Left colon (tissue), 2 donors: ENCODE measurements at regions not wholly inside any gene's neighbourhood (a gene's known extent, or its start where the extent isn't known, plus 50 kb on each side); places are given as distances from the start of the nearest gene placed in this dataset.
A peak's percentile ranks its signal among the peaks of the same experiment; 100 is the strongest.

Experiments used
- ATAC-seq: fragments of 200-7000 bp; cut with Tn5 transposase; one replicate; pipeline ENCODE4 v1.9.1; 2020; ENCODE audit warnings: mild to moderate bottlenecking, moderate library complexity
- DNase-seq, 2 donors: peaks; one replicate each; pipeline ENCODE4 v3.0.0-alpha.2; 2020
- intact Hi-C, 2 donors: fragments of 100-400 bp; cut with DNase I in 1 of 2; cut with micrococcal nuclease in 1 of 2; formaldehyde crosslinking; loops; one replicate each; pipeline versions ENCODE4 v1.11.2 to v1.14.0; 2022; cut with DNase I, micrococcal nuclease
- donor health status: DM: no; HTN: no; CAD: no.
- donor health status: DM: yes; HTN: yes; CAD: no.

DNA sequence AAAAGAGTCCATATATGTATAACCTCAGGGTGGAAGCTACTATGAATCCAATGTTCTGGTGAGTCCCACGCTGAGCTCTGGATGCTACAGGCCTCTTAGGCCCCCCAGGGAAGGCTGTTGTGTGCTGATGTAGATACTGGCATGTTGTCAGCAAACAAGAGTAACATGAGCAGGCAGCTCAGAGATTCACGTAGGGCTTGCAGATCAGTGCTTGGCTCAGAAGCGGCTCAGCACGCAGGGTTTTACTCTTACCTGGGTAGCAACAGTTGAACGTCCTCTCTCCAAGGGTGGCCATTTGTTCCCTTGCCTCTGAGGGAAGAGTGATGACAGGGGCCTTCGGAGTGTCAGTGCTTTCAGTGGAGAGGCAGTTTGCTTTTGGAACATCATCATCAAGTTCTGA lies 93.4 kb downstream of the ZFP64 start:
- intact Hi-C loops: no loop called here
- ATAC-seq: no peak
- DNase-seq: no peak

DNA sequence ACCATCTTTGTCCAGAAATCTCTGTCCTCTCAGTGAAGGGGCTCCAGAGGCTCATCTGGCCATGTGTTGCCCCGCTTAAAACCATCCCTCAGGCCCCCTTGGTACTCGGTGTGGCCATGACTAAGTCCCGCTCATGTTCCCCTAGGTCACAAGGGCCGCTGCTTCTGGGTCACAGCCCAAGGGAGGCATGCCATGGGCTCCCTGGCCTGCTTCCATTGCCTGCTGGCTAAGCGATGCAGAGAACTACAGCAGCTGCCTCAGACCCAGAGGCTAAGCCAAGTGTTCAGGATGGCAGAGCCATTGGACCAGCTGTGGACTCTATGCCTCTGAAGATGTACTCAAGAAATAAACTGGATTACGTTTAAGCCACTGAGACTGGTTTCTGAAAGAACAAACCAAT lies 95.5 kb downstream of the ZFP64 start:
- no peak for ATAC-seq
- intact Hi-C loops: no loop called here
- no peak for DNase-seq

DNA sequence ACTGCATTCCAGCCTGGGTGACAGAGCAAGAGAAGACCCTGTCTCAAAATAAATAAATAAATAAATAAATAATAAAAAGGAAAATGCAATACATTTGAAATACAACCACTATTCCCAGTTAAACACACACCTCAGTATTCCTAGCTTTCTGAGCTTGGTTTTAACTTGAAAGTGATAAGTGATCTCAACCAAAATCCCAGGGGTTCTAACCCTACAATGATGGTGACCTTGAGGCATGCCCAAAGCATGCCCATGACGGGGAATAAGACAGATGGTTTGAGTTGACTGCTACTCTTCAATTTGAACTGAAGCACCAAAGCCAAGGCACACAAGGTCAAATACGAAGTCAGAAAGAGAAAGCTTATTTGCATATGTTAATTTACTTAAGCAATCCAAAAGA lies 96.9 kb downstream of the ZFP64 start:
- intact Hi-C loops: no loop called here
- ATAC-seq (no peak), DNase-seq (no peak)

DNA sequence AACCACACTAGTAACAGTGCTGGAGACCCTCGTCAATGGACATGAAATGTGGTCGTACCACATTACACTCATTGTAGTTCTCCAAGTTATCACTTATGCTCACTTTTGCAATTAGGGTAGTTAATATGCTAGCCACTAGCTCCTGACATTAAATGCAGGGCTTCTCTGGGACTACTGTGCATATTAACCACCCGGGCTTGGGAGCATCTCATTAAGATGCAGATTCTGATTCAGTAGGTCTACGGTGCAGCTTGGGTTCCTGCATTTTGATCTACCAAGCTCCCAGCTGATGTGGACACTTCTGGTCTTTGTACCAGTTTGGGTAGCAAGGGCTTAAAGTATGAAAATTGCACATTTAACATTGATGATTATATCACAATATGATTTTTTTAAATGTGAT lies 98.0 kb downstream of the ZFP64 start:
- DNase-seq (no peak), ATAC-seq (no peak)
- intact Hi-C loops: no loop called here

DNA sequence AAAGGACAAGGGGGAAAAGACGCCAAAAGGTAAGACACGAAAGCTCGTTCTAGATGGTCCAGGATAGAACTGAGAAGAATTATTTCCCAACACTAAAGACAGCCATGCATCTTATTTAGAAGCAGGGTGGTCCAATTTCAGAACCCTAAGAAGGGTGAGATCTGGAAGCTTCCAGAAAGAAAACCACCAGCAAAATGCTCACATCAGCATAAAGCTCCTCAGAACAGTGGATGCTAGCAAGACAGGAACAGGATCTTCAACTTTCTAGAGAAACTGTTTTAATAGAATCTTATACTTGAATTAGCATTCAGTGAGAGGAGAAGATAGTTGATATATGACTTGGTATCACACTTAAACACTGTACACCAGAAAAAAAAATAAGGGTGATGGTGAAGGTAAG lies 101.5 kb downstream of the ZFP64 start:
- DNase-seq (no peak), ATAC-seq (no peak)
- intact Hi-C loops: no loop called here

DNA sequence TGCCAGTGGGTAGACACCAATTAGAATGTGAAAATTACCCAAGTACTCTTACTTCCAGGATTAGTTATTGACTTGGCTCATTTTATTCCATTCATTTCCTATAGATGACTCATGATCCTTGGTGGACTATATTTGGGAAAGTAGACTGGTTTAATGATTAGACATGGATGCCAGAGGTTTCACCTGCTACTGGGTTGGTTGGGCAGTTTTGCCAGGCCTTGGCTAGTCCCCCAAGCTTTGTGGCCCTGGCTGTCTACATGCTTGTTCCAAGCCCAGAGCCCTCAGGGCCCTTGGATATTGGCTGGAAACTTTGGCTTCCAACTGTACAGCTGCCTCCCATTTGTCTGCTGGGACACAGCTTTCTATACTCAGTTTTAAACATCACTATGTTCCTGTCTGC lies 104.1 kb downstream of the ZFP64 start:
- ATAC-seq (no peak), DNase-seq (no peak)
- intact Hi-C loops: loop anchor here in 1 of 2 donors (10.0 kb wide), 1 partner anchor 453 kb away; no protein-coding TSS in a partner anchor

DNA sequence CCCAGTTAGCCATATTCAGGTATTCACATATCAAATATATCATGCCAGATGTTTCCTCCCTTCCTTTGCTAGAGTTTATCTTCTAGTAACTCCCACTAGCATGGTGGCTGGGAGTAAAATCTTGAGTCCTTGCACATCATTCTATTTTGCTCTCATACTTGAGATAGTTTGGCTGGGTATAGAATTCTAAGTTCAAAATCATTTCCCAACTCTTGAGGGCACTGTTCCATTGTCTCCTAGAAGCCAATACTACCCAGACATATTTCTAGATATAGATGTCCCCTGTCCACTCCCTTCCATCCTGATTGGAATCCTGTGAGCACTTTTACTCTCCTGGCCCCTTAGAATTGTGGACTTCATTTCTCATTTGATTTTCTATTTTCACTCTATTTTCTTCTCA lies 104.7 kb downstream of the ZFP64 start:
- no peak for DNase-seq
- no peak for ATAC-seq
- intact Hi-C loops: loop anchor here in 1 of 2 donors (10.0 kb wide), 1 partner anchor 452 kb away; no protein-coding TSS in a partner anchor

DNA sequence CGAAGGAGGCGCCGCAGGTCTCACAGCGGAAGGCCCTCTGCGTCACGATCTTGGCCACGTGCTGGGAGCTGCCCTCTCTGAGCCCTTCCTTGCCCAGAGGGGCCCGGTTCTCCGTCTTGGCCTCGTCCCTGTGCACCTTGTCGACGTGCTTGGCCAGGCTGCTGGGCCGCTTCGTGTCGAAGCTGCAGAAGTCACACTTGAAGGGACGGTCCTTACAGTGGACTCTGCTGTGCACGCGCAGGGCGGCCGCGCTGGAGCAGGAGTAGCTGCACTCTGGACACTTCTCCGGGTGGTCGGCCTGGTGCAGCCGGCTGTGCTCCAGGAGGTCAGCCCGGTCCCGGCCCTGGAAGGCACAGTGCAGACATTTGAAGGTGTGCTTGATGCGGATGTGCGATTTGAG lies 106.9 kb downstream of the ZFP64 start:
- intact Hi-C loops: loop anchor here in 1 of 2 donors (10.0 kb wide), 1 partner anchor 450 kb away; no protein-coding TSS in a partner anchor
- ATAC-seq (no peak), DNase-seq (no peak)

DNA sequence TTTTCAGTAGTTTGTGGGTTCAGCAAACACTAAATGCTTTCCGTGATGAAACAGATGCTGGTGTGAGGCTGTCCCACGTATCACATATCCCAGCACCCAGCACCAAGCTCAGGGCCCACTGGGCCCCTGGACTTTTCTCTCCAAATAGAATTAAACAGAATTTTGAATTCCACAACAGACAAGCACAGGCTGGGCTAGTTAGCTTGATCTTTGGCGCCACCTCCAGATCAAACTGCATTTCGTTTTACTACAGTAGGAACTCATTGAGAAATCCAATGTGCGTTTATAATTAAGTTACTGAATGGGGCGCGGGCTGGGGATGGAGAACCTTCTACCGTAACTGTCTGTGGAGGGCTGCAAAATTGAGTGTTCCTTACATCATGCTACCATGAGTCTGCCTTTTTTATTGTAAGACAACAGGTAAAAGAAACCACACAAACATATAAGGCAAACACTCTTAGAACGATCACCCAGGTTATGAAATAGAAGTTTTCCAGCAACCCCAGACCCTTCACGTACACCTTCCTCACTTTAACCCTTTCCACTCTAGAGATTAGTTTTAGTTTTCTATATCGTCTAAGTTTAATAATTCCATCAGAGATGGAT lies 107.8 kb downstream of the ZFP64 start:
- peak; percentile 65 for ATAC-seq
- intact Hi-C loops: loop anchor here in 1 of 2 donors (10.0 kb wide), 1 partner anchor 449 kb away; no protein-coding TSS in a partner anchor
- DNase-seq: peak in 1 of 2 donors; percentile 58

DNA sequence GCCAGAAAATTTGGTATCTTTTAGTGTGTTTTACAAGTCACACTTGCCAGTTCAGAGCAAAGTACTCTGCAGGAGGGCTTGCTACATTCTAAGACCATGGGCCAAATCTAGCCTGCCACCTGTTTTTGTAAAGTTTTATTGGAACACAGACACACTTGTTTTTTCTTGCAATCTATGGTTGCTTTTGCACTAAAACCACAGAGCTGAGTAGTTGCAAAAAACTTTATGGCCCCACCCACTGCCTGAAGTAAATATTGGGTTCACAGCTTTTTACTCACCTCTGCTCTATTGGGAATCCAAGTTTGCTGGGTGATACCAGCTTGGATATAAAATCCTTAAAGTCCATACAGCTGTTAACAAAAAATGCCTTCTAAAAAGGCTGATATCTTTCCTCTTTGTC lies 109.0 kb downstream of the ZFP64 start:
- no peak for DNase-seq
- ATAC-seq: no peak
- intact Hi-C loops: loop anchor here in 1 of 2 donors (10.0 kb wide), 1 partner anchor 448 kb away; no protein-coding TSS in a partner anchor

DNA sequence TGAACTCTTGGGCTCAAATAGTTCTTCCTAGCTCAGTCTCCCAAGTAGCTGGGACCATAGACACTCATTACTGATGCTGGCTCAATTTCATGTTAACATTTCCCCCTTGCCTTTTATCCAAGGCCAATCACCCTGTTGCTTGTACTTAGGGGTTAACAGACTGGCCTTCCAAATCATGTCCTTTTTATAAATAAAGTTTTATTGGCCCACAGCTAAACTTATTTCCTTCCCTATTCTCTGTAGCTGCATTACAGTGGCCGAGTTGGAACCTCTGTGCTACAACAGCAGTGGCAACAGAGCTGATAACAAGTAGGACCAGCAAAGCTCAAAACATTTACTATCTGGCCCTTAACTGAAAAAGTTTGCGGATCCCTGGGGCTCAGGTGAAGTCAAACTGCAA lies 109.8 kb downstream of the ZFP64 start:
- DNase-seq (no peak), ATAC-seq (no peak)
- intact Hi-C loops: loop anchor here in 1 of 2 donors (10.0 kb wide), 1 partner anchor 447 kb away; no protein-coding TSS in a partner anchor

DNA sequence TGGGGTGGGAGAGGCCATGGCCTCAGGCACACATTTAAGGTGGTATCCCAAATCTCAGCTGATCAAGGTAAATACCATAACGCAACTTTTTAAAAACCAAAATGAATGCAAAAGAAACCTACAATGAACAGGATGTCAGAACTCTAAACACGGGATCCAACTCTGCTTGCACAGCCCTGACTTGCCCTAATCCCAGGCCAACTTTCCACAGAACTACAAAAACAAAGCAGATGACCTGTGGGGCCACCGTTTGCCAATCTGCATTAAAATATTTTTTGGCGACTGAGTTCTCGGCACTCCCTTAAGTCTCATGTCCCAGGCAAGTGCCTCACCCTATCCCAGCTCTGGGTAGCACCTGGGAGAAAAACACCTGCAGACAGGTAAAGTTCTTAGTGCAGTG lies 110.5 kb downstream of the ZFP64 start:
- no peak for ATAC-seq
- DNase-seq: no peak
- intact Hi-C loops: loop anchor here in 1 of 2 donors (10.0 kb wide), 1 partner anchor 446 kb away; no protein-coding TSS in a partner anchor

DNA sequence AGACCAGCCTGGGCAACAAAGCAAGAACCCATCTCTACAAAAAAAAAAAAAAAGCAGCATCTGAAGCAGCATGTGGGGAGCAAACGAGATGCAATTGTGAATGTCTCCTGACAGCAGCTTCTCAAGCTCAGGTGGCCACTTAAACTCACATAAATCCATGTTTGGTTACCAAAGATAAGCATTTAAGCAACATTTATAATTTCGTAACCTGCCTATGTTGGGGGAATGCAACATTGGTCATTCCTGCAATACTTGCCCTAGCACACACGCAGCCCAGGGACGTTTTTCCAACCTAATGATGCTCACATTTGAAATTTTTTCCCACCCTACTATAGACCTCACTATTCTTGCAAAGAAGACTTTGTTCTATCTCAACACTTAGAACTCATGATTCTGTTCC lies 113.3 kb downstream of the ZFP64 start:
- DNase-seq (no peak), ATAC-seq (no peak)
- intact Hi-C loops: no loop called here

DNA sequence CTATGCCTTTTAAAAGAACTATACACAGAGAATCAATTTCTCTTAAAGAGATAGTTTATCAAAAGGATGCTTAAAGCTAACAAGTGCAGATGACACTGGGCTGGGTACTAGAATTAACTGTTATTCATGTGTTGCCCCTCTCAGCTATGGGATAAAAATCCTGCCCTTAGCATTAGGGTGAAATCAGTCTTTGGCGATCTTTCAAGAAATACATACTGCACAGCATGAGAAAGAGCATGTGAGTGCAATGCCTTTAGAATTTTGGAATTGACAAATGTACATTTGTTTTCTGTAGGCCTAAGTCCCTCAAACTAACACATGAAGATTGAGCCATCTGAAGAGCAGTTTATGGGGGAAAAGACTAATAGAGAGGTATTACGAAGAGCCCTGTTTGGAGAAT lies 115.4 kb downstream of the ZFP64 start:
- DNase-seq (no peak), ATAC-seq (no peak)
- intact Hi-C loops: no loop called here

DNA sequence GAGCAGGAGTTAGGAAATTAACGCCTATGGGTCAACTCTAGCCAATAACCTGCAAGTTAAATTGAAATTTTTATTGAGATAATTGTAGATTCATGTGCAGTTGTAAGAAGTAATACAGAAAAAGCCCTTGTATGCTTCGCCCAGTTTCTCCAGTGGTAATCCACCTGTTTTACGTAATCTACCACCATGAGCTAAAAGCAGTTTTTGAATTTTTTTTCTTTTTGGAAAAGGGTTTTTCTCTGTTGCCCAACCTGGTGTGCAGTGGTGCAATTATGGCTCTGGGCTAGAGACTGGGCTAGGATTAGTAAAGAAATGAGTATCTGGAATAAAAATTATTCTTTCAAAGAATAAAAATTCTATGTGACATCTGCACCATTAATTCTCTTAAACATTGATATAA lies 116.2 kb downstream of the ZFP64 start:
- intact Hi-C loops: no loop called here

DNA sequence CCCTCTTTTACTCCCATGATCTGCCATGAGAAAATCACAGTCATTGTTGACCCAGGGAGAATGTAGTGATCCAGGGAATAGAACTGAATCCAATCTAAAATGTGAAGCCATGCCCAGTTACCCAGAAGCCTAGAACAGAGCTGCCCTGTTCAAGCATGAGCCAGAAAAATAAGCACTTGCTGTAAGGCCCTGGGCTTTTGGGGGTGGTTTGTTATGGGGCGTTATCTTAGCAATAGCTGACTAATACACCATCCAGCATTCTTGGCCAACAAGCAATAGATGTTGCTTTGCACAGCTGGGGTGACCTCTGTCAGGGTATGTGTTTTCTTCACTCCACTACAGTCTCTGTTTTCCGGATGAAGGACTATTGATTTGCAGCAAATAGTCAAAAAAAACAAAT lies 120.4 kb downstream of the ZFP64 start:
- ATAC-seq (no peak), DNase-seq (no peak)
- intact Hi-C loops: no loop called here

More for the DNA sequence above, 116.2 kb downstream of the ZFP64 start:
- DNase-seq: no peak
- ATAC-seq: no peak

DNA sequence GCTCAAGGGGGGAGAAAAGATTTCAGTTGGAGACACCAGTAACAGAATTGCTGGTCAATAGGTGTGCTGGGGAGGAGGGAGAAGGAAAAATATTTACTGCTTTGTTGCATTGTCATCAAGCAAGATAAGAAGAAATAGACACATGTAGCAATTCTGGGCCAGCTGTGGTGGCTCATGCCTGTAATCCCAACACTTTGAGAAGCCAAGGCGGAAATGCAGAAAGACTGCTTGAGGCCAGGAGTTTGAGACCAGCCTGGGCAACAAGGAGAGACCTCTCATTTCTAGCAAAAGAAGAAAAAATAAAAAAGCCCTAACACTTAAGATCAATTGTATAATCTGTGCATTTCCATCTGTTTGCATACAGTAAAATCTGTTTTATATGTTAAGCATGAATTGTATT lies 126.6 kb downstream of the ZFP64 start:
- DNase-seq (no peak), ATAC-seq (no peak)
- intact Hi-C loops: no loop called here

DNA sequence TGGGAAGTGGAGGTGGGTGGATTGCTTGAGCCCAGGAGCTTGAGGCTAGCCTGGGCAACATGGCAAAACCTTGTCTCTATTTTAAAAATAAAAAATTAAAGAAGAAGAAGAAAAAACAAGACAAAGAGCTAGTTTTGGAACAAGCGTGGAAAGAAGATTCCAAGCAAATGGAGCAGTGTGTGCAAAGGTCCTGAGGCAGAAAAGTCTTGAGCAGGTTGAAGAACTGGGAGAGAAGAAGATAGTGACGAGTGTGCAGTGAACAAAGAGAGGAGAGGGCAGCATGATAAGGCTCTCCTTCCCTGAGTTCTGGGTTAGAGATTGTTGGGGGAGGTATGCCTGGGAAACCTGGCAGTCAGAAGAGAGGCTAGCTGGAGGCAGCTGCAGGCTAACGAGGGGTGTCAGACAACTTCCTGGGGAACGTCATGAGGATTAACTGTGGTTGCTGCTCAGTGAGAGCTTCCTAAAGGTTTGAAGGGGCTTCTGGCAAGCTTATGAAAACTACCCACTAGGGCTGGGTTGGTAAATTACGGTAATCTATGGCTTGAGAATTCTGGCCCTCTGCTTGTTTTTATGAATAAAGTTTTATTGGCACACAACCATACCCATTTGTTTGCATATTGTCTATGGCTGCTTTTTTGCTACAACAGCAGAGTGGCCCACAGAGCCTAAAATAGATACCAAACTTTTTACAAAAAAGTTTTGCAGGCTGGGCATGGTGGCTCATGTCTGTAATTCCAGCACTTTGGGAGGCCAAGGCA lies 128.9 kb downstream of the ZFP64 start:
- no peak for DNase-seq
- no peak for ATAC-seq
- intact Hi-C loops: no loop called here

DNA sequence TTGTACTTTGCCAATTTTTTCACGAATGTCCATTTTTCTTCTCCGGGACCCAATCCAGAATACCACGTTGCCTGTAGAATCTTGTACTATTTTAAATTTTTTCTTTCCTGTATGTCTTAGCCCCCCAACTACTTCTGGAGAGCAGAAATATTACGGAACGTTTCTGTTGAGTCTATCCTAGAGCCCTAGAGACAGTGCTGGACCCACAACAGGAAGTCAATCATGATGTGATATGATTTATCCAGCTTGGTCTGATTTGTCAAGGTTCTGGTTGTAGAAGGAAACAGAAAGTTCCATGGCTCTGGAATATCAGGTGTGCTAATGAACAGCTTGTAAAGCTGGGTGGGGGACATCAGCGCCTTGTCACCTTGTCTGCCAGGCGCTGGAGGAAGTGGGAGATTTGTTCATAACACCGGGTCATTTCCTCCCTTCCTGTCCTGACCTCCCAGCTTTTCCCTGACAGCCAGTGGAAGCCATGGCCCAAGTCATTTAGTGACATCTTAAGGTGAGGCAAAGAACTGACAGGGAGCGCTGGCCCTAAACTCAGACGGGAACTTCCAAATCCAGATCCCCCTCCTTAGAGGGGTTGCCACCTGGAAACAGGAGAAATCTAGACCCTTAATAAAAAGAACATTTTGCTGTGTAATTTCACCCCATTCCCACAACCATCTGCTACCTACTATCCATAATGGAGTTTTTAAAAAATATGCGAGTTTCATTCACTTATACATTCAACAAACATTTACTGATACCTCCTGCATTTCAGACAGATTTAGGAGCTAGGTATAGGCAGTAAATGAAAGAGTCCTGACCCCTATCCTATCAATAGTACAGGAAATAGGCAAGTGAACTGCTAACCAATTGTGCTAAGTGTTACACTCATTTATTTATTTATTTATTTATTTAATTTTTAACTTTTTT lies 130.5 kb downstream of the ZFP64 start:
- DNase-seq: peak in 1 of 2 donors; percentile 11
- intact Hi-C loops: no loop called here
- peak; percentile 90 for ATAC-seq
